CD14-positive monocyte (primary cell): ENCODE measurements at regions not wholly inside any gene's neighbourhood (a gene's known extent, or its start where the extent isn't known, plus 50 kb on each side); places are given as distances from the start of the nearest gene placed in this dataset.

Source experiments
- DNase-seq, 3 donors: peaks; one replicate each; pipeline ENCODE4 v3.0.0-alpha.2; 2011 to 2022
- H2AFZ ChIP-seq: 2 replicates; pipeline ENCODE4 v1.6.0; 2012; ENCODE audit warnings: mild to moderate bottlenecking, low read depth, low read length, inconsistent platforms; ENCODE audit not compliant: insufficient read depth, poor library complexity, severe bottlenecking
- H3K27ac ChIP-seq, 2 donors: 1 replicate in 1 of 2; 2 replicates in 1 of 2; pipeline ENCODE4 v1.5.1; 2012 to 2013; ENCODE audit warnings: low read length in 2 of 2, control low read depth in 1 of 2, inconsistent platforms in 1 of 2, low read depth in 1 of 2, mild to moderate bottlenecking in 1 of 2
- H3K27me3 ChIP-seq, 2 donors: one replicate each; pipeline versions ENCODE4 v1.6.0 to v1.6.1; 2011 to 2013; ENCODE audit warnings: low read length in 2 of 2; ENCODE audit not compliant: control insufficient read depth in 2 of 2, insufficient read depth in 2 of 2
- H3K36me3 ChIP-seq, 2 donors: replicated peaks in 1 of 2; 1 replicate in 1 of 2; 2 replicates in 1 of 2; pipeline versions ENCODE4 v1.5.1 to v1.6.1; 2012 to 2013; ENCODE audit warnings: low read length in 2 of 2, control low read depth in 1 of 2, inconsistent platforms in 1 of 2, mild to moderate bottlenecking in 1 of 2; ENCODE audit not compliant: insufficient read depth in 2 of 2, control insufficient read depth in 1 of 2
- H3K4me1 ChIP-seq, 2 donors: 1 replicate in 1 of 2; 2 replicates in 1 of 2; pipeline versions ENCODE4 v1.5.1 to v1.6.1; 2012 to 2013; ENCODE audit warnings: low read length in 2 of 2, control low read depth in 1 of 2, inconsistent platforms in 1 of 2, mild to moderate bottlenecking in 1 of 2, moderate library complexity in 1 of 2; ENCODE audit not compliant: insufficient read depth in 2 of 2, control insufficient read depth in 1 of 2
- H3K4me2 ChIP-seq: replicated peaks from 2 replicates; pipeline ENCODE3; 2012; ENCODE audit warnings: low read length, moderate library complexity, mild to moderate bottlenecking; ENCODE audit not compliant: poor library complexity, severe bottlenecking; ENCODE audit errors: extremely low read depth
- H3K4me3 ChIP-seq, 3 experiments: fragments of 200-600 bp in 1 of 3; sonication (generic) in 1 of 3; replicated peaks in 1 of 3; 1 replicate in 2 of 3; 2 replicates in 1 of 3; pipeline ENCODE4 v1.5.1; 2011 to 2013; ENCODE audit warnings: low read length in 3 of 3, mild to moderate bottlenecking in 3 of 3, control low read depth in 2 of 3, low read depth in 2 of 3, inconsistent platforms in 1 of 3, moderate library complexity in 1 of 3
- H3K79me2 ChIP-seq: 2 replicates; pipeline ENCODE4 v1.6.0; 2012; ENCODE audit warnings: mild to moderate bottlenecking, control low read depth, inconsistent platforms, low read length, moderate library complexity; ENCODE audit not compliant: insufficient read depth
- H3K9ac ChIP-seq: 2 replicates; pipeline ENCODE4 v1.6.0; 2017; ENCODE audit warnings: low read length, mild to moderate bottlenecking; ENCODE audit not compliant: insufficient read depth, poor library complexity, severe bottlenecking
- H3K9me3 ChIP-seq, 2 donors: replicated peaks in 1 of 2; 1 replicate in 1 of 2; 2 replicates in 1 of 2; pipeline versions ENCODE4 v1.5.1 to v1.6.1; 2012 to 2013; ENCODE audit warnings: low read length in 2 of 2, control low read depth in 1 of 2; ENCODE audit not compliant: control insufficient read depth in 1 of 2, insufficient read depth in 1 of 2
- H4K20me1 ChIP-seq: 2 replicates; pipeline ENCODE4 v1.6.0; 2012; ENCODE audit warnings: mild to moderate bottlenecking, low read length, control low read depth, moderate library complexity; ENCODE audit not compliant: insufficient read depth
- H3K27ac Mint-ChIP-seq, 7 donors: one replicate each; pipeline ENCODE4 v1.8.0; 2020; ENCODE audit warnings: mild to moderate bottlenecking in 7 of 7, mixed read lengths in 7 of 7, moderate library complexity in 6 of 7, inconsistent platforms in 2 of 7
- H3K27me3 Mint-ChIP-seq, 3 donors: one replicate each; pipeline ENCODE4 v1.8.0; 2021 to 2022; ENCODE audit warnings: low read depth in 3 of 3, mild to moderate bottlenecking in 3 of 3, mixed read lengths in 3 of 3, moderate library complexity in 3 of 3, inconsistent platforms in 1 of 3
- H3K36me3 Mint-ChIP-seq, 2 donors: one replicate each; pipeline ENCODE4 v1.8.0; 2020; ENCODE audit warnings: mixed read lengths in 2 of 2, inconsistent platforms in 1 of 2, mild to moderate bottlenecking in 1 of 2
- H3K4me1 Mint-ChIP-seq: one replicate; pipeline ENCODE4 v1.8.0; 2020; ENCODE audit warnings: mild to moderate bottlenecking, mixed read lengths
- H3K4me3 Mint-ChIP-seq, 2 donors: one replicate each; pipeline ENCODE4 v1.8.0; 2020; ENCODE audit warnings: mild to moderate bottlenecking in 2 of 2, mixed read lengths in 2 of 2, moderate library complexity in 1 of 2
- H3K9me3 Mint-ChIP-seq, 7 donors: one replicate each; pipeline ENCODE4 v1.8.0; 2020 to 2022; ENCODE audit warnings: mixed read lengths in 7 of 7, mild to moderate bottlenecking in 6 of 7, moderate library complexity in 6 of 7, inconsistent platforms in 2 of 7
- CTCF ChIP-seq: fragments of 200-600 bp; IDR thresholded peaks from one replicate; pipeline ENCODE4 v1.8.0; 2022; ENCODE audit warnings: antibody characterized with exemption, mild to moderate bottlenecking
- WGBS: methylation state at CpG from one replicate; pipeline ENCODE4 v1.1.5; 2013; ENCODE audit warnings: missing lambda C conversion rate; ENCODE audit not compliant: insufficient coverage; 5-methylcytosine and 5-hydroxymethylcytosine counted together
- intact Hi-C, 2 donors: fragments of 100-400 bp; cut with micrococcal nuclease; formaldehyde crosslinking; loops; one replicate each; pipeline versions ENCODE4 v1.15.0 to v1.15.1; 2023

GRCh38 chr9:7305677-7306076, 493.9 kb downstream of the DMAC1 start:
- Histone ChIP-seq H3K9ac (no peak overlapping the region), H3K79me2 (no peaks in the 10 kb centered on the region), H3K4me3 (no peak overlapping the region), H2AFZ (no peak overlapping the region), H3K9me3 (peaks cover 11 to 19% of the 10 kb centered on the region in 2 donors), H3K36me3 (no peaks in the 10 kb centered on the region), H3K4me2 (no peak overlapping the region), H3K27me3 (no peaks in the 10 kb centered on the region), H4K20me1 (no peaks in the 10 kb centered on the region), H3K4me1 (no peaks in the 10 kb centered on the region), H3K27ac (no peak overlapping the region)
- WGBS: 100% methylated on average over 1 of the region's 3 CpGs
- DNase-seq: no peak
- intact Hi-C loops: no loop called here
- no peaks in the 10 kb centered on the region for H3K36me3 Mint-ChIP-seq
- H3K4me1 Mint-ChIP-seq: no peaks in the 10 kb centered on the region
- peaks cover 0 to 4% (median 1%) of the 10 kb centered on the region in 3 donors for H3K27me3 Mint-ChIP-seq
- H3K27ac Mint-ChIP-seq: no peak overlapping the region
- no peak for TF ChIP-seq CTCF
- H3K4me3 Mint-ChIP-seq: no peak overlapping the region
- H3K9me3 Mint-ChIP-seq: peaks cover 17 to 36% (median 24%) of the 10 kb centered on the region in 7 donors

GRCh38 chr9:7304627-7304995, 495.0 kb downstream of the DMAC1 start:
- Histone ChIP-seq H3K27me3 (no peaks in the 10 kb centered on the region), H3K9ac (no peak overlapping the region), H3K4me1 (no peaks in the 10 kb centered on the region), H3K9me3 (peaks cover 8% of the 10 kb centered on the region in 2 donors), H3K4me3 (no peak overlapping the region), H3K27ac (no peak overlapping the region), H3K79me2 (no peaks in the 10 kb centered on the region), H3K36me3 (no peaks in the 10 kb centered on the region), H2AFZ (no peak overlapping the region), H4K20me1 (no peaks in the 10 kb centered on the region), H3K4me2 (no peak overlapping the region)
- DNase-seq: no peak
- TF ChIP-seq CTCF: no peak
- intact Hi-C loops: no loop called here
- H3K9me3 Mint-ChIP-seq: peaks cover 11 to 27% (median 15%) of the 10 kb centered on the region in 7 donors
- no peaks in the 10 kb centered on the region for H3K4me1 Mint-ChIP-seq
- H3K27me3 Mint-ChIP-seq: peaks cover 0 to 4% (median 1%) of the 10 kb centered on the region in 3 donors
- no peak overlapping the region for H3K4me3 Mint-ChIP-seq
- no peak overlapping the region for H3K27ac Mint-ChIP-seq
- no CpG with 5 or more reads among the region's 5 CpGs for WGBS
- H3K36me3 Mint-ChIP-seq: no peaks in the 10 kb centered on the region
